ENCODE measurements at regions not wholly inside any gene's neighbourhood (a gene's known extent, or its start where the extent isn't known, plus 50 kb on each side); places are given as distances from the start of the nearest gene placed in this dataset.

DNA sequence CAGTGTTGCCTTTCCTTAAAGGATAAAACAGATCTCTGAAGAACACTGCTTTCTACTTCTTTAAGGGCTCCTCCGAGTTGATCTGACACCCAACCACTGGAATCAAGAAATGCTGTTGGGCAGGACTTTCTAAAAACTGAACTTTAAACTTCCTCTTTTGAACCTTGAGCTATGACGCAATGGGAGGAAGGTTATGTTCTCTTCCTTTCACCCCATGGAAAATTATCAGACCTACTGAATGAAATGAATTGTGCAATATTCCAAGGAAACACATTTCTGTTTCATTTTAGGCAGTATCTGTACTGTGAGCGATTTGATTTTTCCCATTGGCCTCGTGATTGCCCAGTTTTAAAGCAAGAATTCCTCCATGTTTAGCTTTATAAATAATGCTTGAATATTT, 206.0 kb upstream of the PRR16 start:
- Histone ChIP-seq H3K27ac (no peak overlapping the region), H3K27me3 (no peaks in the 10 kb centered on the region), H3K36me3 (no peaks in the 10 kb centered on the region), H3K9me3 (no peaks in the 10 kb centered on the region), H3K4me3 (replicated peaks in 1 of 3) (no peak overlapping the region), H3K4me1 (no peaks in the 10 kb centered on the region)
- no peak for DNase-seq
- TF ChIP-seq, protein P1, sequence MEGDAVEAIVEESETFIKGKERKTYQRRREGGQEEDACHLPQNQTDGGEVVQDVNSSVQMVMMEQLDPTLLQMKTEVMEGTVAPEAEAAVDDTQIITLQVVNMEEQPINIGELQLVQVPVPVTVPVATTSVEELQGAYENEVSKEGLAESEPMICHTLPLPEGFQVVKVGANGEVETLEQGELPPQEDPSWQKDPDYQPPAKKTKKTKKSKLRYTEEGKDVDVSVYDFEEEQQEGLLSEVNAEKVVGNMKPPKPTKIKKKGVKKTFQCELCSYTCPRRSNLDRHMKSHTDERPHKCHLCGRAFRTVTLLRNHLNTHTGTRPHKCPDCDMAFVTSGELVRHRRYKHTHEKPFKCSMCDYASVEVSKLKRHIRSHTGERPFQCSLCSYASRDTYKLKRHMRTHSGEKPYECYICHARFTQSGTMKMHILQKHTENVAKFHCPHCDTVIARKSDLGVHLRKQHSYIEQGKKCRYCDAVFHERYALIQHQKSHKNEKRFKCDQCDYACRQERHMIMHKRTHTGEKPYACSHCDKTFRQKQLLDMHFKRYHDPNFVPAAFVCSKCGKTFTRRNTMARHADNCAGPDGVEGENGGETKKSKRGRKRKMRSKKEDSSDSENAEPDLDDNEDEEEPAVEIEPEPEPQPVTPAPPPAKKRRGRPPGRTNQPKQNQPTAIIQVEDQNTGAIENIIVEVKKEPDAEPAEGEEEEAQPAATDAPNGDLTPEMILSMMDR (IDR thresholded peaks at IDR 0.05) = no peak
- no peak for TF ChIP-seq POLR2A (IDR thresholded peaks at IDR 0.05)
- intact Hi-C loops (cut with DNase I) = no loop called here
- 74 to 75% methylated on average over 4 of the region's 4 CpGs for WGBS, 2 donors

DNA sequence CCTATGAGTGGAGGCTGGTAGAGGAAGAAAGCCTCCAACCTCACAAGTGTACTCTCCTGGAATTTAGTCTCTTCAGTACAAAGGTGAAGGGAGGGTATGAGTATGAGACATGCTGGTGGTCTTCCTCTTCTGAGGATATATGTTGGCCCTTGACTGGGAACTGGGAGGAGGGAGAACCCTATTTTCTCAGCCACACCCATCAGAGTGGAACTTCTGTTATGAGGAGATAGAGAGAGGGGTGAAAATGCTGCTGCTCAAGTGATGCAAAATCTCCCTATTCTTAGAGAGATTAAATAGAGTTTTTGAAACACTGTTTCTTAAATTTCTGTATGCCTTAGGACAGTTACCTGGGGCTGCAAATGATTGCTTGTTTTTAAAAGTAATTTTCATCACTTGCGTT, 203.4 kb upstream of the PRR16 start:
- no peak for DNase-seq
- Histone ChIP-seq H3K4me1 (no peaks in the 10 kb centered on the region), H3K27me3 (no peaks in the 10 kb centered on the region), H3K27ac (no peak overlapping the region), H3K9me3 (no peaks in the 10 kb centered on the region), H3K36me3 (no peaks in the 10 kb centered on the region), H3K4me3 (replicated peaks in 1 of 3) (no peak overlapping the region)
- TF ChIP-seq, protein P1 (IDR thresholded peaks at IDR 0.05) = no peak
- no peak for TF ChIP-seq POLR2A (IDR thresholded peaks at IDR 0.05)
- 81 to 85% methylated on average over 1 of the region's 1 CpG for WGBS, 2 donors
- intact Hi-C loops (cut with DNase I) = no loop called here

DNA sequence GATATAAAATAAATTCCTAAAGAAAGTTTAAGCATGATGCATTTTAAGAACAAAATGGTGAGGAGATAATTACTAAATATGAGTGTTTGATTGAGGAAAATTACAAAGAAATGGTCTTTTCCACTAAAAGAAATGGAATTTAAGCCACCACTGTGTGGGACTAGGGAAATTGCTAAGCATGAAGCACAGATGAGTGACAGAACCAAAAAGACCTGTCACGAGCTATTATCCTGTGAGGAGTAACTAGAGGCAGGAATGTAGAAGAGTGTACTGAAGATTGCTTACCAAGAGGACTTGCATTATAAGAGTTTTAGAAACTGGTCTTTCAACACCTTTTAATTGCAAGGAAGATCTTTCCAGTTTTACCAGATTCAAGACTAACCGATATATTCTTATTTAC, 193.6 kb upstream of the PRR16 start:
- no peaks in the 10 kb centered on the region for H3K27me3 ChIP-seq
- TF ChIP-seq, protein P1 (IDR thresholded peaks at IDR 0.05) = no peak
- no peak for TF ChIP-seq POLR2A (IDR thresholded peaks at IDR 0.05)
- H3K4me1 ChIP-seq = no peaks in the 10 kb centered on the region
- H3K27ac ChIP-seq = no peak overlapping the region
- H3K4me3 ChIP-seq (replicated peaks in 1 of 3) = no peak overlapping the region
- no peaks in the 10 kb centered on the region for H3K9me3 ChIP-seq
- DNase-seq = no peak
- H3K36me3 ChIP-seq = no peaks in the 10 kb centered on the region
- intact Hi-C loops (cut with DNase I) = no loop called here
- 84 to 87% methylated on average over 2 of the region's 2 CpGs for WGBS, 2 donors

DNA sequence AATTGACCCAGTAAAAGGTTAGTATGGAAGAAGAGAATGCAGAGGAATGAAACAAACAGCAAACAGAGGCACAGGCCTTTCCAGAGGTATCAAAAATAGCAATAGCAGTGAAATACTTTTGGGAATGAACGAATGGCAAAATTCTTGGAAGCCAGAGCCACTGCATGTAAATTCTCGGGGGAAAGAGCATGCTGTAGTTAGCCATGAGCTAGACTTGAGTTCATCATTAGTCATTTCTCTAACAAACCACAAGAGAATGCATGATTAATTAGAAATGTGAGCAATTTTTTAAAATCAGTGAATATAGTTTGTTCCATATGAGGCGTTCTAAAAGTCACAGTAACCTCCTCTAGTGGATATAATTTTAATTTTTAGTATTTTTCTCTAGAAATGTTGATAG, 170.3 kb upstream of the PRR16 start:
- no peak overlapping the region for H3K4me3 ChIP-seq (replicated peaks in 1 of 3)
- H3K36me3 ChIP-seq = no peaks in the 10 kb centered on the region
- 72 to 78% methylated on average over 3 of the region's 3 CpGs for WGBS, 2 donors
- no peak overlapping the region for H3K27ac ChIP-seq
- no peaks in the 10 kb centered on the region for H3K4me1 ChIP-seq
- H3K9me3 ChIP-seq = no peaks in the 10 kb centered on the region
- intact Hi-C loops (cut with DNase I) = no loop called here
- TF ChIP-seq, protein P1 (IDR thresholded peaks at IDR 0.05) = no peak
- no peak for TF ChIP-seq POLR2A (IDR thresholded peaks at IDR 0.05)
- H3K27me3 ChIP-seq = no peaks in the 10 kb centered on the region
- no peak for DNase-seq

DNA sequence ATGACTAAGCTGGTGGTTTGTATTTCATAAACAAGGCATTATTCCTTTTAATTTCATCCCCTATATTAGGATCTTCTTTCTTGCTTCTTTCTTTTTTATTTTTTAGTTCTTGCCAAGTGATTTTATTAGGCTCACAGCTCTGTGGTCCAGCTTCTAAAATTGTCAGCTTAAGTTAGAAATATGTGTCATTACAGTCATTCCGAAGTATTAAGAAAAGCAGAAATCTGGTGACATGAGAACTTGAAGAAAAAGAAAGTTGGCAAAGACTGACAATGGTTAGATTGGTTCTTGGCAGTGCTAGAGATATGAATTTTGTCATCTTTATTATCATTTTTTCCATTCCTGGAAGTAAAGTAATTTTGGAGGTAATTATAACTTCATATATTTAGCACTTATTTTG, 166.5 kb upstream of the PRR16 start:
- Histone ChIP-seq H3K4me3 (replicated peaks in 1 of 3) (no peak overlapping the region), H3K9me3 (no peaks in the 10 kb centered on the region), H3K36me3 (no peaks in the 10 kb centered on the region), H3K27ac (no peak overlapping the region), H3K27me3 (no peaks in the 10 kb centered on the region), H3K4me1 (no peaks in the 10 kb centered on the region)
- TF ChIP-seq, protein P1 (IDR thresholded peaks at IDR 0.05) = no peak
- no peak for TF ChIP-seq POLR2A (IDR thresholded peaks at IDR 0.05)
- no peak for DNase-seq
- 72 to 95% methylated on average over 1 of the region's 1 CpG for WGBS, 2 donors
- intact Hi-C loops (cut with DNase I) = no loop called here
